ENCODE measurements at regions not wholly inside any gene's neighbourhood (a gene's known extent, or its start where the extent isn't known, plus 50 kb on each side); places are given as distances from the start of the nearest gene placed in this dataset.

DNA sequence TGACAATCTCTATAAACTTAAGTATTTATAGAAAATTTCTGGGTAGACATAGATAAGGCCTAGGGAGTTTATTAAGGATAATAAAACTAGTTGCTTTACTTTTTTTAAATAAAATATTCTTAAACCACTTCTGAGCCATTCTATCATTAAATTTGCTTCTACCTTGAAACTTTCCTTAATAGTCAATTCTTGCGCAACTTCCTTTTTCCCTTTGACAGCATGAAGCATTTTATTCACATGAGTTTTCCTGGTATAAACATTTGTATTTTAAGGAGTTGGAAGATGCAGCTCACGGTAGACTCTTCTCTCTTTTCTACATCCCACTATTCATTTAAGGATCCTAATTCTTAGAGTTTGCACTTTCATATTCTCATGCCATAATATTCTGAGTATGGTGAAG, 75.8 kb upstream of the DPH5 start:
- H3K9me3 ChIP-seq (replicated peaks; ENCODE audit: control insufficient read depth, insufficient read depth, low read length): no peaks in the 10 kb centered on the region

More for the DNA sequence above, 75.8 kb upstream of the DPH5 start:
- H3K36me3 ChIP-seq (ENCODE audit: control insufficient read depth in 2 of 2, extremely low read depth in 1 of 2, insufficient read depth in 2 of 2, low read length in 2 of 2): no peaks in the 10 kb centered on the region
- no peak overlapping the region for H3K4me3 ChIP-seq (replicated peaks in 1 of 3; ENCODE audit: insufficient read depth in 1 of 3, low read depth in 1 of 3, low read length in 3 of 3)
- H3K4me2 ChIP-seq (ENCODE audit: insufficient read depth, low read length): no peak overlapping the region
- ChIA-PET CTCF (no interaction called here), POLR2A (no interaction called here)
- H3K27me3 ChIP-seq (ENCODE audit: control insufficient read depth in 2 of 2, insufficient read depth in 2 of 2, low read length in 2 of 2): no peaks in the 10 kb centered on the region
- DNase-seq (ENCODE audit: low read depth, low spot score): no peak
- H4K20me1 ChIP-seq (replicated peaks; ENCODE audit: control insufficient read depth, extremely low read depth, insufficient read depth, low read length): no peaks in the 10 kb centered on the region
- no peak overlapping the region for H3K27ac ChIP-seq (ENCODE audit: insufficient read depth, low read depth, low read length)
- no peaks in the 10 kb centered on the region for H3K79me2 ChIP-seq (ENCODE audit: control insufficient read depth, insufficient read depth, low read length)
- no peaks in the 10 kb centered on the region for H3K9me1 ChIP-seq (replicated peaks; ENCODE audit: control insufficient read depth, extremely low read depth, insufficient read depth, low read length)
- H3K9ac ChIP-seq (replicated peaks; ENCODE audit: extremely low read depth, insufficient read depth, low read length): no peak overlapping the region
- H2AFZ ChIP-seq (ENCODE audit: low read depth, low read length): no peak overlapping the region
- TF ChIP-seq, protein P1, sequence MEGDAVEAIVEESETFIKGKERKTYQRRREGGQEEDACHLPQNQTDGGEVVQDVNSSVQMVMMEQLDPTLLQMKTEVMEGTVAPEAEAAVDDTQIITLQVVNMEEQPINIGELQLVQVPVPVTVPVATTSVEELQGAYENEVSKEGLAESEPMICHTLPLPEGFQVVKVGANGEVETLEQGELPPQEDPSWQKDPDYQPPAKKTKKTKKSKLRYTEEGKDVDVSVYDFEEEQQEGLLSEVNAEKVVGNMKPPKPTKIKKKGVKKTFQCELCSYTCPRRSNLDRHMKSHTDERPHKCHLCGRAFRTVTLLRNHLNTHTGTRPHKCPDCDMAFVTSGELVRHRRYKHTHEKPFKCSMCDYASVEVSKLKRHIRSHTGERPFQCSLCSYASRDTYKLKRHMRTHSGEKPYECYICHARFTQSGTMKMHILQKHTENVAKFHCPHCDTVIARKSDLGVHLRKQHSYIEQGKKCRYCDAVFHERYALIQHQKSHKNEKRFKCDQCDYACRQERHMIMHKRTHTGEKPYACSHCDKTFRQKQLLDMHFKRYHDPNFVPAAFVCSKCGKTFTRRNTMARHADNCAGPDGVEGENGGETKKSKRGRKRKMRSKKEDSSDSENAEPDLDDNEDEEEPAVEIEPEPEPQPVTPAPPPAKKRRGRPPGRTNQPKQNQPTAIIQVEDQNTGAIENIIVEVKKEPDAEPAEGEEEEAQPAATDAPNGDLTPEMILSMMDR (IDR thresholded peaks at IDR 0.05; ENCODE audit: extremely low read depth in 1 of 2, insufficient read depth in 1 of 2, low read depth in 1 of 2, low read length in 2 of 2): no peak
- no peak for TF ChIP-seq EZH2 (IDR thresholded peaks at IDR 0.05; ENCODE audit: borderline replicate concordance, low read depth, low read length, severe bottlenecking)
- no peak for TF ChIP-seq JUN (IDR thresholded peaks at IDR 0.05; ENCODE audit: borderline replicate concordance, insufficient read depth, insufficient read length, low read depth)
- no peak for TF ChIP-seq FOS (IDR thresholded peaks at IDR 0.05; ENCODE audit: borderline replicate concordance, insufficient read depth, low read length)
- TF ChIP-seq POLR2AphosphoS5 (IDR thresholded peaks at IDR 0.05; ENCODE audit: insufficient read depth, low read depth, low read length): no peak
- TF ChIP-seq POLR2A (IDR thresholded peaks at IDR 0.05; ENCODE audit: low read depth, low read length): no peak
- TF ChIP-seq GATA2 (IDR thresholded peaks at IDR 0.05; ENCODE audit: insufficient read depth, insufficient read length, low read depth, low read length): no peak
- TF ChIP-seq, protein P2, sequence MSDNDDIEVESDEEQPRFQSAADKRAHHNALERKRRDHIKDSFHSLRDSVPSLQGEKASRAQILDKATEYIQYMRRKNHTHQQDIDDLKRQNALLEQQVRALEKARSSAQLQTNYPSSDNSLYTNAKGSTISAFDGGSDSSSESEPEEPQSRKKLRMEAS (IDR thresholded peaks at IDR 0.05; ENCODE audit: insufficient read depth, insufficient read length): no peak
- TF ChIP-seq MYC (IDR thresholded peaks at IDR 0.05; ENCODE audit: low read depth, low read length): no peak
- no peaks in the 10 kb centered on the region for H3K4me1 ChIP-seq (ENCODE audit: control insufficient read depth, extremely low read depth, insufficient read depth, low read length)
- dilution Hi-C loops (cut with MboI; ENCODE audit: extremely low pct_ligation_motif_present, low sequenced_read_pairs): no loop called here
- BruUV-seq (replicated peaks): no TSS peak
- no peak for FAIRE-seq
- intact Hi-C loops (cut with micrococcal nuclease): no loop called here

All from endothelial cell of umbilical vein (primary cell).